Fibroblast of the aortic adventitia (primary cell): ENCODE measurements at regions not wholly inside any gene's neighbourhood (a gene's known extent, or its start where the extent isn't known, plus 50 kb on each side); places are given as distances from the start of the nearest gene placed in this dataset.

Source experiments
- DNase-seq: peaks from one replicate; pipeline ENCODE4 v3.0.0-alpha.2; 2010; ENCODE audit warnings: low read depth
- H3K4me3 ChIP-seq: 2 replicates; pipeline ENCODE4 v1.5.1; 2011; ENCODE audit warnings: low read depth, mild to moderate bottlenecking, control low read depth, low read length, moderate library complexity
- CTCF ChIP-seq: IDR thresholded peaks from 2 replicates; pipeline ENCODE4 v1.5.1; 2011; ENCODE audit warnings: mild to moderate bottlenecking, low read length, control low read depth, inconsistent platforms; ENCODE audit not compliant: insufficient read depth

- no peak for TF ChIP-seq CTCF
- DNase-seq: no peak
- H3K4me3 ChIP-seq: no peak overlapping the region
Observed at GRCh38 chr22:48250937-48251530, 1488.6 kb downstream of the TBC1D22A start.

- H3K4me3 ChIP-seq: no peak overlapping the region
- TF ChIP-seq CTCF: no peak
- no peak for DNase-seq
Observed at GRCh38 chr22:48250286-48250895, 1487.9 kb downstream of the TBC1D22A start.

GRCh38 chr22:48249713-48250268 lies 1487.3 kb downstream of the TBC1D22A start:
- TF ChIP-seq CTCF: no peak
- H3K4me3 ChIP-seq: no peak overlapping the region
- DNase-seq: no peak

GRCh38 chr22:48248901-48249455 lies 1486.5 kb downstream of the TBC1D22A start:
- H3K4me3 ChIP-seq: no peak overlapping the region
- TF ChIP-seq CTCF: no peak
- DNase-seq: no peak

GRCh38 chr22:48247829-48248228 lies 1485.4 kb downstream of the TBC1D22A start:
- H3K4me3 ChIP-seq: no peak overlapping the region
- TF ChIP-seq CTCF: no peak

GRCh38 chr22:48245196-48245485 lies 1482.7 kb downstream of the TBC1D22A start:
- no peak overlapping the region for H3K4me3 ChIP-seq
- DNase-seq: no peak
- TF ChIP-seq CTCF: no peak

More at GRCh38 chr22:48247829-48248228, 1485.4 kb downstream of the TBC1D22A start:
- DNase-seq: no peak
